GM12873 (cell line): ENCODE measurements at regions not wholly inside any gene's neighbourhood (a gene's known extent, or its start where the extent isn't known, plus 50 kb on each side); places are given as distances from the start of the nearest gene placed in this dataset.

Experiments used
- TF ChIP-seq, protein P1 (sequence below): IDR thresholded peaks from 2 replicates; pipeline ENCODE4 v1.5.1; 2012; ENCODE audit warnings: low read depth, mild to moderate bottlenecking, moderate library complexity, low read length, control low read depth; ENCODE audit not compliant: insufficient read depth; ENCODE audit errors: missing control alignments

DNA sequence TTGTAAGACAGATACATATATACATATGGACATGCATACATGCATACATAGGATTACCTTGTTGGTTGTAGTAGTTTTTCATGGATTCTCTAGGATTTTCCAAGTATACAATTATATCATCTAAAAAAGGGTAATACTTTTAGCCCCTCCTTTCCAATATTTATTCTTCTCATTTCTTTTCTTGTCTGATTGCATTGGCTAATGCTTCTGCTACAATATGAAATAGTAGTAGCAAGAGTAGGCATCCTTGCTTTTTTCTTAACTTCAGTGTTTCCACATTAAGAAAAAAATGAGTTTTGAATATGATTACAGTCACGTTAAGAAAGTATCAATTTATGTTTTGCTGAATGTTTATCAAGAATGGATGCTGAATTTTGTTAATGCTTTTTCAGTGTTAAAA, 58.0 kb downstream of the RBFOX3 start:
- TF ChIP-seq, protein P1, sequence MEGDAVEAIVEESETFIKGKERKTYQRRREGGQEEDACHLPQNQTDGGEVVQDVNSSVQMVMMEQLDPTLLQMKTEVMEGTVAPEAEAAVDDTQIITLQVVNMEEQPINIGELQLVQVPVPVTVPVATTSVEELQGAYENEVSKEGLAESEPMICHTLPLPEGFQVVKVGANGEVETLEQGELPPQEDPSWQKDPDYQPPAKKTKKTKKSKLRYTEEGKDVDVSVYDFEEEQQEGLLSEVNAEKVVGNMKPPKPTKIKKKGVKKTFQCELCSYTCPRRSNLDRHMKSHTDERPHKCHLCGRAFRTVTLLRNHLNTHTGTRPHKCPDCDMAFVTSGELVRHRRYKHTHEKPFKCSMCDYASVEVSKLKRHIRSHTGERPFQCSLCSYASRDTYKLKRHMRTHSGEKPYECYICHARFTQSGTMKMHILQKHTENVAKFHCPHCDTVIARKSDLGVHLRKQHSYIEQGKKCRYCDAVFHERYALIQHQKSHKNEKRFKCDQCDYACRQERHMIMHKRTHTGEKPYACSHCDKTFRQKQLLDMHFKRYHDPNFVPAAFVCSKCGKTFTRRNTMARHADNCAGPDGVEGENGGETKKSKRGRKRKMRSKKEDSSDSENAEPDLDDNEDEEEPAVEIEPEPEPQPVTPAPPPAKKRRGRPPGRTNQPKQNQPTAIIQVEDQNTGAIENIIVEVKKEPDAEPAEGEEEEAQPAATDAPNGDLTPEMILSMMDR: no peak

DNA sequence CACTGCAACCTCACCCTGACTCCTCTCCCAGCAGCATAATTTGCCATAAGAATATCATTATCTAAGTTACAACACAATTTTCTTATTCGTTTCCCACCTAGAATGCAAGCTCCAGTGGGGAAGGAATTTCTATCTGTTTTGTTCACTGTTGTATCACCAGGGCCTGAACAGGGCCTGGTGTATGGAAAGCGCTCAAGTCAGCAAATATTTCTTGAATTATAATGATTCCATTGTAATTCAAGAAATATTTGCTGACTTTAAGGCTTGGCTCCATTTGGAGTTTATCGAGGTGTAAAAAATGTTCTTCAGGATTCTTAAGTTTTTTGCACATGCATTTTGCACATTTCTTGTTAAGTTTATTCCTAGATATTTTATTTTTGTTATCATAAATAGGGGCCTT, 58.4 kb downstream of the RBFOX3 start:
- TF ChIP-seq, protein P1: no peak

DNA sequence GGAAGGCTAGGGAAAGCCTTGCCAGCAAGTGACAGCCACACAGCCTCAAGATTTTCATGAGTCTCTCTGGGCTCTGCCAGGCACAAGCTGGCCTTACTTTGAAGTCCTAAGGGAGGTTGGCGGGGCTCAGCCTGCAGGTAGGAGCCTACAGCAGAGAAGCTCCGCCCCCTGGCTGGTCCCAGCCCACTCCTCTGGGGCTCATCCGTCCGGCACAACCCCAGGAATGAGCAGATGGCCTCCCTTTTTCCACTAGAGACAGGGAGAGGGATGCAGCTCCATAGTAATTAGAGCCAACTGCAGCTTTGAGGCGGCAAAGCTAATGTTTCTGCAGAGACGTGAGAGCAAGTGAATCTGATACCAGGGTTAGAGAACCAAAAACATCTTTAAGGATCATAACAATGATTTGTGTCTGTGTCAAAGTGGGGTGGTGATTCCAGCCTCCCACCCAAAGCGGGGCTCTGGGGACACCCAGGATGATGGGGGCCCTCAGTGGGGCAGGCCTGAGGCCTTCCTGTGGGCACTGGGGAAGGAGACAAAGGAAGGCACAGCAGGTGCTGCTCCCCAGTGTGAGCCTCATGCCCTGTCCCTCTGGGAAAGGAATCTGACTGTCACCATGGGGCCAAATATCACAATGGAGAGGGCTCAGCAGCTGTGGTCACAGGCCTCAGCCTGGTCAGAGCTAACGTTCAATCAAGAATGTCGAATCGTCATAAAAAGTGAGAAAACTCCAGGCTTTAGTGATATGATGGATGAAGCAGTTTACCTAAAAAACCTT, 61.5 kb downstream of the RBFOX3 start:
- TF ChIP-seq, protein P1: no peak

DNA sequence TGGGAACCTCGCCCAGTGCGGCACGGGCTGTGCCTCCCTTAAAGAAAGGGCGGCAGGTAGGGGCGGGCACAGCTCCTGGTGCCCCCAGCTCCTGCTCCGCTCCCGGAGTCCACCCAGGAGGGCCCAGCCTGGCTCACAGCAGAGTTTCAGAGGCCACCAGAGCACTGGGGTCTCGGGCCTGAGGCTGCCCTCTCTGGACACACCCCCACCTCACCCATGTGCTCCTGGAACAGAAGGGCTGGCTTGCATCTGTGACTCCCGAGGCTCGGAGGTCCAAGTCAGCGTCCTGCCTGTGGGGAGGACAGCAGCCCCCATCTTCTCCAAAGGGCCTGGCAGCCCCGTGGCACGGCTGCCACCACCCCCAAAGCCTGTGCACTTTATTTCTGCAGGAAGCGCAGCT, 62.7 kb downstream of the RBFOX3 start:
- TF ChIP-seq, protein P1: no peak

DNA sequence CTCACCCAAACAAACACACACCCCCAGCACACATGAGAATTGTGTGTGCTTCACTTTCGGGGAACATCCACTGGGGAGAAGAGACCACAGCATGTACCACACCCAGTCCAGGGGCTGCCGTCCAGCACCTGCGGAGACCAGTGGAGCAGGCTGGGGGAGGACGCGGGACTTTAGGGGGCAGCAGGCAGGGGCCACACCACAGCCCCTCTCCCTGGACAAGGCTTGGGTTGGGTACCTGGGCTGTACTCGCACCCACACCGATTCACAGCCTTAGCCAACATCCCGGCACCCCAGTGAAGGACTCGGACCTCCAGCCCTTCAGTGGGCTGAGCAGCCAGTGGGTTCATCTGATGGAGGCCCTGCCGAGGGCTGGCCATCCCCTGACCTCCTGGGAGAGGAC, 63.3 kb downstream of the RBFOX3 start:
- TF ChIP-seq, protein P1: no peak

DNA sequence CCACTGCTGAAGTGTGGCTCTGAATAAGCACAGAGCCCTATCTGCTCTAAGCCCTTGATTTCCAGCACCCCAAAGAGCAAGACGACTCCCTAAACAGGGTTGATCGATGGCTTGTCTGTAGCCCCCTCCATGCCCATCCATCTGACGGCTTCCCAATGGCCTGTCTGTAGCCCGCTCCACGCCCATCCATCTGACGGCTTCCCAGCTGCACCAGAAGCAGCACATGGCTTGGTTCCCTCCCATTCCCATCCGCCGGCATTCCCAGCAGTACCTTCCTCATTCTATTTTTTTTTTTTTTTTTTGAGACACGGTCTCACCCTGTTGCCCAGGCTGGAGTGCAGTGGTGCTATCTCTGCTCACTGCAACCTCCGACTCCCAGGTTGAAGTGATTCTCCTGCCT, 64.5 kb downstream of the RBFOX3 start:
- TF ChIP-seq, protein P1: no peak

DNA sequence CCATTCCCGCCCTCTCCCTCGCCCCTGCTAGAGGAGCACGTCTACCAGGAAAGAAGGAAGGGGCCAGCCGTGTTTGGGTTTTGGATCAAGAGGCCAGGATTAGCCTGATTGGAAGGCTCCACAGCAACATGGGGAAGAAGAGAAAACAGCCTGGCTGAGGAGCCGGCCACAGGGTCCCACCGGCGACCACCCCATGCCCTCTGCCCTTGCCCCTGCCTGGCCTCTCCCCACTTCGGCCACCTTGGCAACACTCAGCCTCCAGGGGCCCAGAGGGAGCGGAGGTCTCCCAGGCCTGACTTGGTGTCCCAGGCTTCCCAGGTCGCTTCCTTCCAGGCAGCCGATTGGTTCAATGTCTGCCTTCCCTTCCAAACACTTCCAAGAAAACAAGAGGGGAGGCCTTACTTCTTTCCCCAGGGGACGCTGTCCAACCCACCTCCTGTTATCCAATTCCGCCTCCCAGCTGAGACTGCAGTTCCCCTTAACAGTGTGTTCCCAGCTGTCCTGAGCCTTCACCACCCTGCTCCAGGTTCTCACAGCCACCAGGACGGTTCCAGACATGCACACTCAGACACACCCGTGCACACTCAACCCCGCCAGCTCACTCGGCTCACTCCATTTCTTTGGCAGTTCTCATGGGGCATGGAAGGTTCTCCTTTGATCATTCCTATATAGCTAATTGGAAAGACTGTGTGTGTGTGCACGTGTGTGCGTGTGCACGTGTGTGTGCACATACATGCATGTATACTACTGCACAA, 65.4 kb downstream of the RBFOX3 start:
- TF ChIP-seq, protein P1: no peak
